A549 (cell line): ENCODE measurements at regions not wholly inside any gene's neighbourhood (a gene's known extent, or its start where the extent isn't known, plus 50 kb on each side); places are given as distances from the start of the nearest gene placed in this dataset.

ENCODE experiments used
- ATAC-seq, 2 experiments: fragments of 200-7000 bp in 1 of 2; fragments of >200 bp in 1 of 2; cut with Nextera tagmentation in 1 of 2; cut with Tn5 transposase in 1 of 2; 3 replicates each; pipeline versions ENCODE4 v1.8.0 to v1.9.1; 2018 to 2020; ENCODE audit warnings: mild to moderate bottlenecking in 1 of 2, moderate library complexity in 1 of 2
- CTCF ChIA-PET: fragments of 300-600 bp; sonication (Branson Sonifier 250); formaldehyde crosslinking; extraction: SDS; loops from one replicate; lab custom pipeline; 2021; ENCODE audit warnings: antibody characterized with exemption, inconsistent platforms; lab: Yijun Ruan, JAX
- POLR2A ChIA-PET: fragments of 350-600 bp; formaldehyde crosslinking; extraction: SDS; loops from one replicate; lab custom pipeline; 2021; ENCODE audit warnings: antibody characterized with exemption, inconsistent platforms; lab: Yijun Ruan, JAX
- DNase-seq, 2 experiments: peaks; one replicate each; pipeline versions ENCODE4 v3.0.0 to v3.0.0-alpha.2; 2011 to 2016; ENCODE audit warnings: low read depth in 1 of 2, low spot score in 1 of 2
- FAIRE-seq: peaks from 2 replicates; lab custom pipeline; 2011; peaks lifted over from hg19 to GRCh38; lab: Jason Lieb, UNC
- H3K27ac ChIP-seq, 2 experiments: fragments of >200 bp; sonication (Bioruptor Twin); formaldehyde crosslinking; 3 replicates each; pipeline ENCODE4 v1.5.1; 2016 to 2017
- H3K4me1 ChIP-seq: fragments of >200 bp; sonication (Bioruptor Twin); formaldehyde crosslinking; 3 replicates; pipeline ENCODE4 v1.6.1; 2016
- H3K4me2 ChIP-seq: fragments of >200 bp; sonication (Bioruptor Twin); formaldehyde crosslinking; 3 replicates; pipeline ENCODE4 v1.6.1; 2016
- H3K4me3 ChIP-seq: fragments of >200 bp; sonication (Bioruptor Twin); formaldehyde crosslinking; 3 replicates; pipeline ENCODE4 v1.5.1; 2016
- H3K9me3 ChIP-seq: fragments of >200 bp; sonication (Bioruptor Twin); formaldehyde crosslinking; 3 replicates; pipeline ENCODE4 v1.6.1; 2016
- CBX2 ChIP-seq: fragments of 200-600 bp; sonication (generic); IDR thresholded peaks from 2 replicates; pipeline ENCODE4 v1.6.1; 2016; ENCODE audit warnings: low read depth, mild to moderate bottlenecking, borderline replicate concordance
- CHD4 ChIP-seq: fragments of 200-600 bp; sonication (generic); IDR thresholded peaks from 2 replicates; pipeline ENCODE4 v1.6.1; 2016; ENCODE audit warnings: antibody characterized with exemption, mild to moderate bottlenecking, borderline replicate concordance
- EHF ChIP-seq: fragments of 250-450 bp; sonication (Bioruptor Pico); IDR thresholded peaks from 2 replicates; pipeline ENCODE4 v1.5.0; 2020; ENCODE audit warnings: mild to moderate bottlenecking
- EHMT2 ChIP-seq: fragments of 200-600 bp; sonication (generic); IDR thresholded peaks from 2 replicates; pipeline ENCODE4 v1.6.1; 2016; ENCODE audit warnings: antibody characterized with exemption, low read depth, mild to moderate bottlenecking, moderate library complexity
- EP300 ChIP-seq, 2 experiments: fragments of >200 bp; sonication (Bioruptor Twin); formaldehyde crosslinking; IDR thresholded peaks; 2 replicates in 1 of 2; 3 replicates in 1 of 2; pipeline ENCODE4 v1.6.1; 2016 to 2017
- FOSL2 ChIP-seq, 2 experiments: fragments of 450-650 bp in 1 of 2; fragments of >200 bp in 1 of 2; sonication (Bioruptor Twin) in 1 of 2; formaldehyde crosslinking; IDR thresholded peaks; 2 replicates each; pipeline versions ENCODE4 v1.5.0 to v1.6.1; 2016 to 2020; ENCODE audit warnings: mild to moderate bottlenecking in 1 of 2, moderate library complexity in 1 of 2
- FOXS1 ChIP-seq: fragments of 250-450 bp; sonication (Bioruptor Pico); IDR thresholded peaks from 2 replicates; pipeline ENCODE4 v1.5.0; 2020; ENCODE audit warnings: mild to moderate bottlenecking, moderate library complexity
- HDAC2 ChIP-seq: fragments of 200-600 bp; sonication (generic); IDR thresholded peaks from 2 replicates; pipeline ENCODE4 v1.6.1; 2016
- HEYL ChIP-seq: fragments of 250-450 bp; sonication (Bioruptor Pico); IDR thresholded peaks from 2 replicates; pipeline ENCODE4 v1.8.0; 2021; ENCODE audit warnings: mild to moderate bottlenecking, moderate library complexity
- HOXB13 ChIP-seq: fragments of 250-450 bp; sonication (Bioruptor Pico); IDR thresholded peaks from 2 replicates; pipeline ENCODE4 v1.5.0; 2020; ENCODE audit warnings: low read depth, mild to moderate bottlenecking, moderate library complexity
- JUNB ChIP-seq: fragments of >200 bp; sonication (Bioruptor Twin); formaldehyde crosslinking; IDR thresholded peaks from 2 replicates; pipeline ENCODE4 v1.6.1; 2016
- KDM1A ChIP-seq: fragments of 200-600 bp; sonication (generic); IDR thresholded peaks from 2 replicates; pipeline ENCODE4 v1.6.1; 2016; ENCODE audit warnings: low read depth, mild to moderate bottlenecking
- KDM5A ChIP-seq: fragments of 200-600 bp; sonication (generic); IDR thresholded peaks from 2 replicates; pipeline ENCODE4 v1.6.1; 2016; ENCODE audit warnings: antibody characterized with exemption, mild to moderate bottlenecking
- MAFK ChIP-seq: fragments of 450-650 bp; IDR thresholded peaks from 2 replicates; pipeline ENCODE4 v1.6.1; 2014; ENCODE audit not compliant: partially characterized antibody
- MAX ChIP-seq: IDR thresholded peaks from 2 replicates; pipeline ENCODE4 v1.6.1; 2012
- MAZ ChIP-seq: fragments of 150-350 bp; IDR thresholded peaks from 2 replicates; pipeline ENCODE4 v1.6.1; 2014; ENCODE audit warnings: antibody characterized with exemption, low read depth, low read length, borderline replicate concordance
- MYC ChIP-seq: IDR thresholded peaks from 2 replicates; pipeline ENCODE4 v1.6.1; 2012; ENCODE audit warnings: mild to moderate bottlenecking, inconsistent platforms, low read length, improper control_type of control experiment, borderline replicate concordance
- NPAS2 ChIP-seq: fragments of 250-450 bp; sonication (Bioruptor Pico); IDR thresholded peaks from 2 replicates; pipeline ENCODE4 v1.8.0; 2022; ENCODE audit warnings: mild to moderate bottlenecking, moderate library complexity, borderline replicate concordance
- NR3C1 ChIP-seq: fragments of >200 bp; sonication (Bioruptor Twin); formaldehyde crosslinking; IDR thresholded peaks from 3 replicates; pipeline ENCODE4 v1.6.1; 2017
- POLR2A ChIP-seq: IDR thresholded peaks from 2 replicates; pipeline ENCODE4 v1.6.1; 2012; ENCODE audit warnings: mild to moderate bottlenecking, low read length
- REST ChIP-seq: fragments of 200-600 bp; sonication (generic); IDR thresholded peaks from 2 replicates; pipeline ENCODE4 v1.6.1; 2016; ENCODE audit warnings: antibody characterized with exemption, mild to moderate bottlenecking, moderate library complexity
- SMC3 ChIP-seq: fragments of >200 bp; sonication (Bioruptor Twin); formaldehyde crosslinking; IDR thresholded peaks from 3 replicates; pipeline ENCODE4 v1.6.1; 2018; ENCODE audit warnings: inconsistent platforms
- SREBF2 ChIP-seq: fragments of 450-650 bp; IDR thresholded peaks from 2 replicates; pipeline ENCODE4 v1.6.1; 2014; ENCODE audit warnings: mild to moderate bottlenecking, moderate library complexity
- USF2 ChIP-seq: fragments of 450-650 bp; IDR thresholded peaks from 2 replicates; pipeline ENCODE4 v1.6.1; 2014; ENCODE audit warnings: antibody characterized with exemption
- WGBS: methylation state at CpG from one replicate; pipeline ENCODE4 v1.1.6; 2017; ENCODE audit errors: missing lambda C conversion rate; 5-methylcytosine and 5-hydroxymethylcytosine counted together
- TF ChIP-seq, protein P1 (sequence below): fragments of 150-350 bp; IDR thresholded peaks from 2 replicates; pipeline ENCODE4 v1.6.1; 2014; ENCODE audit warnings: low read depth, mild to moderate bottlenecking, low read length
- TF ChIP-seq, protein P2 (sequence below): IDR thresholded peaks from 2 replicates; pipeline ENCODE4 v1.6.1; 2012; ENCODE audit warnings: low read depth, borderline replicate concordance

DNA sequence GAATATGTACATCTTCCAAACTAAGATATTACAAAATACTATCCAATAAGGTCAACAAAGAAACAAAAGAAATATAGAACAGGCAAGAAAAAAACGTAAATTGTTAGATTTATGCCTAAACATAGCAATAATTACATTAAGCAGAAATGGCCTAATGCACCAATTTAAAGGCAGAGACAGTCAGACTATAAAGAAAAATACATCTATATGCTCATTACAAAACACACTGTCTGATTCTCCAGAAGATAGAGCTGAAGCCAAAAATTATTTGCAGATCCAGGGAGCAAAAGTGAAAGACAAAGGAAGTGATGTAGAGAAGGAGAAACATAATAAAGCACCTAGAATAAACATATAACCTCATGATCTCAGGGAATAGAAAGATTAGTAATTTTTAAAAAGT is 246.9 kb downstream of the PAPSS1 start:
- no peak overlapping the region for H3K4me2 ChIP-seq
- CTCF ChIA-PET: no interaction called here
- no peak for TF ChIP-seq FOXS1
- TF ChIP-seq MYC: no peak
- TF ChIP-seq SREBF2: no peak
- TF ChIP-seq JUNB: no peak
- TF ChIP-seq MAZ: no peak
- WGBS: 0% methylated on average over 1 of the region's 1 CpG
- H3K9me3 ChIP-seq: no peaks in the 10 kb centered on the region
- FAIRE-seq (no peak), DNase-seq (no peak), ATAC-seq (no peak)
- POLR2A ChIA-PET: no interaction called here
- no peaks in the 10 kb centered on the region for H3K4me1 ChIP-seq
- no peak overlapping the region for H3K4me3 ChIP-seq
- no peak overlapping the region for H3K27ac ChIP-seq

GRCh38 chr4:107472265-107472948 is 247.6 kb downstream of the PAPSS1 start:
- Histone ChIP-seq H3K4me2 (no peak overlapping the region), H3K9me3 (no peaks in the 10 kb centered on the region), H3K4me3 (no peak overlapping the region), H3K27ac (no peak overlapping the region), H3K4me1 (no peaks in the 10 kb centered on the region)
- POLR2A ChIA-PET: no interaction called here
- ATAC-seq (no peak), FAIRE-seq (no peak), DNase-seq (no peak)
- 0% methylated on average over 1 of the region's 1 CpG for WGBS
- CTCF ChIA-PET: no interaction called here
- TF ChIP-seq CBX2: no peak
- no peak for TF ChIP-seq POLR2A
- no peak for TF ChIP-seq EHF
- TF ChIP-seq MAX: no peak
- TF ChIP-seq EP300 (IDR thresholded peaks at IDR 0.05): no peak
- no peak for TF ChIP-seq HDAC2
- TF ChIP-seq KDM5A: no peak
- TF ChIP-seq MAFK: no peak
- no peak for TF ChIP-seq NPAS2 (CRISPR knock-in tag)

- 26% methylated on average over 3 of the region's 3 CpGs for WGBS
- POLR2A ChIA-PET: no interaction called here
- H3K4me1 ChIP-seq: no peaks in the 10 kb centered on the region
- CTCF ChIA-PET: no interaction called here
- FAIRE-seq: no peak
- TF ChIP-seq HOXB13 (CRISPR knock-in tag): no peak
- no peak for TF ChIP-seq EP300 (IDR thresholded peaks at IDR 0.05)
- no peak for TF ChIP-seq KDM1A
- TF ChIP-seq SREBF2: no peak
- H3K27ac ChIP-seq: no peak overlapping the region
- H3K4me3 ChIP-seq: no peak overlapping the region
- H3K4me2 ChIP-seq: no peak overlapping the region
- no peak for DNase-seq
- ATAC-seq: no peak
- no peaks in the 10 kb centered on the region for H3K9me3 ChIP-seq
Measured at GRCh38 chr4:107470173-107470572, 249.9 kb downstream of the PAPSS1 start.

DNA sequence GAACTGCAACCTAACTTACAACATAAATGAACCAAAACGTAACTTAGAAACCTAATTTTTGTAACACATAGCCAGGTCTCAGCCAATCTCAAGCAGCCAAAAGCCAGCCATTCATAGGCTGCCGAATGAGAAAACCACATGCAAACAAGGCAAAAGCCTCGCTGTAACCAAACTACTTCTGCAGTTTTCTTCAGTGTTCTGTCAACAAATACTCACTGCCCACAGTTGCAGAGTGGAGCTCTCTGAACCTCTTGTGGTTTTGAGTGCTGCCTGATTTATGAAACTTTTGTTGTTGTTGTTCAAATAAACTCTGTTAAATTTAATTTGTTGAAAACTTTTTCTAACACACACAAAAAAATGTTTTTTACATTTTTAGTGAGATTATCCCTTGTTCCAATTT is 251.2 kb downstream of the PAPSS1 start:
- H3K4me1 ChIP-seq: no peaks in the 10 kb centered on the region
- H3K4me3 ChIP-seq: no peak overlapping the region
- DNase-seq (no peak), ATAC-seq (no peak), FAIRE-seq (no peak)
- 0% methylated on average over 3 of the region's 3 CpGs for WGBS
- POLR2A ChIA-PET: no interaction called here
- CTCF ChIA-PET: no interaction called here
- no peak overlapping the region for H3K4me2 ChIP-seq
- H3K9me3 ChIP-seq: no peaks in the 10 kb centered on the region
- H3K27ac ChIP-seq: no peak overlapping the region
- TF ChIP-seq, protein P1, sequence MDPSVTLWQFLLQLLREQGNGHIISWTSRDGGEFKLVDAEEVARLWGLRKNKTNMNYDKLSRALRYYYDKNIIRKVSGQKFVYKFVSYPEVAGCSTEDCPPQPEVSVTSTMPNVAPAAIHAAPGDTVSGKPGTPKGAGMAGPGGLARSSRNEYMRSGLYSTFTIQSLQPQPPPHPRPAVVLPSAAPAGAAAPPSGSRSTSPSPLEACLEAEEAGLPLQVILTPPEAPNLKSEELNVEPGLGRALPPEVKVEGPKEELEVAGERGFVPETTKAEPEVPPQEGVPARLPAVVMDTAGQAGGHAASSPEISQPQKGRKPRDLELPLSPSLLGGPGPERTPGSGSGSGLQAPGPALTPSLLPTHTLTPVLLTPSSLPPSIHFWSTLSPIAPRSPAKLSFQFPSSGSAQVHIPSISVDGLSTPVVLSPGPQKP: no peak
- TF ChIP-seq POLR2A: no peak
- no peak for TF ChIP-seq EHMT2
- TF ChIP-seq CHD4: no peak
- TF ChIP-seq MYC: no peak
- TF ChIP-seq SMC3: no peak
- TF ChIP-seq USF2: no peak
- TF ChIP-seq HEYL (CRISPR knock-in tag): no peak
- TF ChIP-seq REST: no peak
- TF ChIP-seq CBX2: no peak
- no peak for TF ChIP-seq NR3C1
- TF ChIP-seq JUNB: no peak
- no peak for TF ChIP-seq FOSL2 (IDR thresholded peaks at IDR 0.05)
- no peak for TF ChIP-seq FOSL2 (CRISPR knock-in tag; IDR thresholded peaks at IDR 0.05)
- TF ChIP-seq, protein P2, sequence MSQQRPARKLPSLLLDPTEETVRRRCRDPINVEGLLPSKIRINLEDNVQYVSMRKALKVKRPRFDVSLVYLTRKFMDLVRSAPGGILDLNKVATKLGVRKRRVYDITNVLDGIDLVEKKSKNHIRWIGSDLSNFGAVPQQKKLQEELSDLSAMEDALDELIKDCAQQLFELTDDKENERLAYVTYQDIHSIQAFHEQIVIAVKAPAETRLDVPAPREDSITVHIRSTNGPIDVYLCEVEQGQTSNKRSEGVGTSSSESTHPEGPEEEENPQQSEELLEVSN: no peak
